Activated naive CD8-positive, alpha-beta T cell treated with anti-CD3 and anti-CD28 coated beads, Interleukin-2, amount 10 ng/mL, durations not matched to agents 7 days and 5 days (primary cell): ENCODE measurements at regions not wholly inside any gene's neighbourhood (a gene's known extent, or its start where the extent isn't known, plus 50 kb on each side); places are given as distances from the start of the nearest gene placed in this dataset.

Experiments
- ATAC-seq: fragments of 150-1000 bp; cut with Tn5 transposase; one replicate; pipeline ENCODE4 v1.10.0; 2021; ENCODE audit warnings: low read depth, moderate library complexity
- POLR2A ChIA-PET: fragments of 350-600 bp; sonication (Branson Sonifier 250); formaldehyde crosslinking; loops from one replicate; lab custom pipeline; 2021; ENCODE audit warnings: antibody characterized with exemption; lab: Charles Lee
- DNase-seq: peaks from one replicate; pipeline ENCODE4 v3.0.0; 2021
- H3K27ac Mint-ChIP-seq: one replicate; pipeline ENCODE4 v1.8.0; 2022; ENCODE audit warnings: mild to moderate bottlenecking, mixed read lengths
- H3K27me3 Mint-ChIP-seq: one replicate; pipeline ENCODE4 v1.8.0; 2022; ENCODE audit warnings: mild to moderate bottlenecking, moderate library complexity, mixed read lengths
- H3K36me3 Mint-ChIP-seq: one replicate; pipeline ENCODE4 v1.8.0; 2021; ENCODE audit warnings: mild to moderate bottlenecking, mixed read lengths
- H3K4me1 Mint-ChIP-seq: one replicate; pipeline ENCODE4 v1.8.0; 2021; ENCODE audit warnings: mixed read lengths
- H3K4me3 Mint-ChIP-seq: one replicate; pipeline ENCODE4 v1.8.0; 2022; ENCODE audit warnings: mild to moderate bottlenecking, moderate library complexity, mixed read lengths
- H3K9me3 Mint-ChIP-seq: one replicate; pipeline ENCODE4 v1.8.0; 2021; ENCODE audit warnings: mixed read lengths

DNA sequence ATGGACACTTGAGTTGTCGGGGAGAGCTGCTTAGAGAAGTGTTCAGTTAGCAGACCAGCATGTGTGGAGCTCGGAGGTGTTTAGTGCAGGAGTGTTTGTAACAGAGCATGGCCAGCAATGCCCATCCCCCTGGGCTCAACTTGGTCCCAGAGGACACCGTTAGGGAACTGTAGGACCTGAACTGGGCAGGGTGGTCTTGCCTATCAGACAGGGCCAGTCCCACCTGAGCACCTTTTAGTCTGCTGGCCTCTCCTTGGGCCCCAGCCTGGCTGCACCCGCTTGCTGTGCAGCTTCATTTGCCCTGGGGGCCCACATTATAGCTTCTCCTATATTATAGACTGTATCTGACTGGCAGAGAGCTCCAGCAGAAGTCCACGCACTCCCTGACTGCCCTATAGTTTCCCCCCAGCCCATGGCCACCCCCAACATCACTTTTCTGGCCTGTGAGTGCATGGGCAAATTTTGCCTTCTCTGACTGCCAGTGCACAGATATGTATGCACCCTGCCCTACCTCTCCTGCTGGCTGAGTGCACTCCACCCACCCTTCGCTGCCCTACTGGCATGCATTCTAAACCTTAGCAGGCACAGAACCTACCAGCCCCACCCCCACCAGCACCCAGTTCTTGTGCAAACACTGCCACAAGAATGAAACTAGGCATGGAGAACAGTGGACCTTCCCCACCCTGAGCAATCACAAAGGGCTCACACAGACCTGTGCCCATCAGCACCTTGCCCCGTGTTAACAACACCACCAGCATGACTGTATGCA is 1030.6 kb upstream of the GHITM start:
- Mint-ChIP-seq H3K36me3 (no peaks in the 10 kb centered on the region), H3K27ac (no peak overlapping the region), H3K9me3 (peaks cover 14% of the 10 kb centered on the region), H3K4me3 (no peak overlapping the region), H3K4me1 (no peaks in the 10 kb centered on the region), H3K27me3 (no peaks in the 10 kb centered on the region)
- no peak for DNase-seq
- ATAC-seq, result no peak
- POLR2A ChIA-PET, result no interaction called here

DNA sequence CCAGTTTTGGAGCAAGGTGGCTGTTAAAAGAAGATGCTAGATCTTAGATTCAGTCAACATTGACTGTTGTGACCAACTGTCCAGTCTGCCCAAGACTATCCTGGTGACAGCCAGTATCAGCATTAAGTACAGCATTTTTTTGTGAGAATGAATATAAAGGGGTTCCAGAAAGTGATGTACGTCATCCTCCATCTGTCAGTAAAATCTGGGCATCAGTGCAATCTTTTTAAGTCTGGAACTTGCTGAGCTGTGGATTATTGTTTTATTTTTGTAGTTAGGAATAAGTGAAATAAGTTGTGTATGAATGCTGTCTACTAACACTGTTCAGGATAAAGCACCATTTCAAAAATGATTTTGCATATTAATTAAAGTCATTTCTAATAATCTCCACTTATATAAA is 1020.0 kb upstream of the GHITM start:
- Mint-ChIP-seq H3K36me3 (no peaks in the 10 kb centered on the region), H3K9me3 (peaks cover 6% of the 10 kb centered on the region), H3K27me3 (no peaks in the 10 kb centered on the region), H3K27ac (no peak overlapping the region), H3K4me3 (no peak overlapping the region), H3K4me1 (no peaks in the 10 kb centered on the region)
- DNase-seq, result no peak
- no peak for ATAC-seq
- POLR2A ChIA-PET, result no interaction called here

DNA sequence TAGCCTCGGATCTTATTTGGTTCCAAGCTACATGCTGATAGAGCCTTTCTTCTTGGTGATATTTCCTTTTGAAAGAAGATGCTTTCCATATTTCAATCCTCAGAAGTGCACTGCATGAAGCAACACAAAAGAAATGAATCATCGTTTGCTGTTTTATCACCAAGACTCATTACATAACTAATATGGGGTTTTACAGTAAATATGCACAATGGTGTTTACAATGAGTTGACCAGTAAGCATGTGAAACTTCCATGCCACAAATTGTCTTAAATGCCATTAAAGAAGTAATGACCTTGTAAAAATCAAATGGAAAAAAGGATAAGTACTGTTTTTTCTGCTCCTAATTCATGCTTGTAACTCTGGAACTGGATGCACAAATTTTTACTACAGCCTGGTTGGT is 1017.0 kb upstream of the GHITM start:
- H3K4me1 Mint-ChIP-seq, result no peaks in the 10 kb centered on the region
- no peak overlapping the region for H3K27ac Mint-ChIP-seq
- DNase-seq (no peak), ATAC-seq (no peak)
- POLR2A ChIA-PET, result no interaction called here
- H3K27me3 Mint-ChIP-seq, result no peaks in the 10 kb centered on the region
- H3K4me3 Mint-ChIP-seq, result no peak overlapping the region
- no peaks in the 10 kb centered on the region for H3K36me3 Mint-ChIP-seq
- H3K9me3 Mint-ChIP-seq, result peaks cover 3% of the 10 kb centered on the region

DNA sequence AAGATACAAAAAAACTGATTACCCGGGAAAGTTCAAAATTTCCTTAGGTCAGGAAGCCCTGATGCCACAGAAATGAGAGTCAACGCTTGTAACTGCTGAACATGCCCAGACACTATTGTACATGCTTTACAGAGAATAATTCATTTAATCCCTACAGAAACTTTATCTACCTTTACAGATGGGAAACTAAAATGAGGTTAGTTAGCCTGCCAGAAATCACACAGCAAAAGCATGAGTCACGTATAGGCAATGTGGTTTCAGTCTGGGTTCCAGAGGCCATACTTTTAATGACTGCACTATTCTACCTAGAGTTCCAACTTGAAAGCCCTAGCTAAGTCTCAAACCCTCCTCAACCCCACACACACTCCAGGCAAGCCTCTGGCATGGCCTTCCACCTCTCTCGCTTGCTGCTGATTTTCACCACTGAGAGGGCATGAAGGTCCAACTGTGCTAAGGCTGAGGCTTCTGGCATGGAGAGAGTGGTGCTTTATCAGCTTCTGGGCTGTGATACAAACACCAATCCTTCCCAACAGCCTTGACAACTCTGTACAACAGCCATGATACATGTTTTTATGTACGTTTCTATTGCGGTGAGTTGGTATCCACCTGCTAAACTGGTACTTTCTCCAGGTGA is 1011.2 kb upstream of the GHITM start:
- ATAC-seq (no peak), DNase-seq (no peak)
- Mint-ChIP-seq H3K4me1 (no peaks in the 10 kb centered on the region), H3K27me3 (no peaks in the 10 kb centered on the region), H3K36me3 (no peaks in the 10 kb centered on the region), H3K4me3 (no peak overlapping the region), H3K9me3 (peaks cover 2% of the 10 kb centered on the region), H3K27ac (no peak overlapping the region)
- POLR2A ChIA-PET, result no interaction called here

DNA sequence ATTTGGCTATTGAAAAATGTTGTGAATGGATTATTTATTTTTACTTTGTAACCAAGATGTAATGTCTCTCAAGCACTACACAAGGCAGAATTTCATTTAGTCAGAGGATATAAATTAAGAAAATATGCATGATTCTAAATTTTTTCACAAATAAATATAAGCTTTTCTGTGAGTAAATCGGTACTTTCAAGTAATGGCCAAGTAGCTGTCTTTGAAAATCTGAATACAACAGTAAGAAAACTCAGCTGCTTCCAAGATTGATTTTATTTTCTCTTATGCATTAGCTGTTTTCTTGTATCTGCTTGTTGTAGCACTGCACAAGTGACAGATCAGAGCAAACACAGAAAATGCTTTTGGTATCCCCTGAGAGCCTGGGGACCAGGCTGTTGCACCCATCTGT is 998.5 kb upstream of the GHITM start:
- H3K4me3 Mint-ChIP-seq, result no peak overlapping the region
- H3K27me3 Mint-ChIP-seq, result no peaks in the 10 kb centered on the region
- H3K36me3 Mint-ChIP-seq, result no peaks in the 10 kb centered on the region
- DNase-seq, result no peak
- no peaks in the 10 kb centered on the region for H3K9me3 Mint-ChIP-seq
- H3K27ac Mint-ChIP-seq, result no peak overlapping the region
- POLR2A ChIA-PET, result no interaction called here
- ATAC-seq, result no peak
- no peaks in the 10 kb centered on the region for H3K4me1 Mint-ChIP-seq

DNA sequence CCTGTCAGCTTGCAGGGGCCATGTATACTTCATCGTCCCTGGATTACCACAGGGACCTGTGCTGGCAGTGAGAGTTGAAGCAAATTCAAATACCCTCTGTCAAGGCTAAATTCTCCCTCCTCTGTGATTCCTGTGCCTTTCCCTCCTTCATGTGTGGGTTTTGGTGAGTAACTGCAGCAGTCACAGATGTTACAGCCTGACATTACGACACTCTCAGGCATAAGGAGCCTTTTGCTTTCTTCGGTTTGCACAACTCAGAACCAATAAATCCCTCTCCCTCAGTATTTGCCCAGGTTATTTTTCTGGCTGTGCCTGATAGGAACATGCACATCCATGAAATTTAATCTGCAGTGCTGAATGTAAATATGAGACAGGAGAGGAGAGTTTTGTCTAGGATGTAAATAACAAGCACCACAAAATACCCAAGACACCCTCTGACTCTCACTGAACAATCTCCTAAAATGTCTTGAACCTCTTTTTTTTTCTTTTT is 997.2 kb upstream of the GHITM start:
- H3K4me1 Mint-ChIP-seq, result no peaks in the 10 kb centered on the region
- H3K36me3 Mint-ChIP-seq, result no peaks in the 10 kb centered on the region
- no peak for ATAC-seq
- no peak overlapping the region for H3K27ac Mint-ChIP-seq
- H3K9me3 Mint-ChIP-seq, result no peaks in the 10 kb centered on the region
- DNase-seq, result no peak
- H3K4me3 Mint-ChIP-seq, result no peak overlapping the region
- H3K27me3 Mint-ChIP-seq, result no peaks in the 10 kb centered on the region
- POLR2A ChIA-PET, result no interaction called here

DNA sequence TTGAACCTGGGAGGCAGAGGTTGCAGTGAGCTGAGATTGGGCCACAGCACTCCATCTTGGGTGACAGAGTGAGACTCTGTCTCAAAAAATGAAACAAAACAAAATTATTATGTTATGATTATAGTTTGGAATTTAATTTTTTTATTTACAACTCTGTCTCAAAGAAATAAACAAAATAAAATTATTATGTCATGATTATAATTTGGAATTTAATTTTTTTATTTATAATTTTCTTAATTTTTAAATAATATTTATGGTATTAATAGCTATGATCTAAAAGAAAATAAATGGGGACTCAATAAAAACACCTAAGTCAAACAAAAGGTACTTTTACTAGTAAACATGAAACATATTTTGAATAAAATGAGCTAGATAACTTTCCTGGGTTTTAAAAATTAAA is 994.8 kb upstream of the GHITM start:
- POLR2A ChIA-PET, result no interaction called here
- H3K9me3 Mint-ChIP-seq, result no peaks in the 10 kb centered on the region
- no peak overlapping the region for H3K4me3 Mint-ChIP-seq
- no peak overlapping the region for H3K27ac Mint-ChIP-seq
- ATAC-seq, result no peak
- DNase-seq, result no peak
- H3K4me1 Mint-ChIP-seq, result no peaks in the 10 kb centered on the region
- no peaks in the 10 kb centered on the region for H3K27me3 Mint-ChIP-seq
- H3K36me3 Mint-ChIP-seq, result no peaks in the 10 kb centered on the region

DNA sequence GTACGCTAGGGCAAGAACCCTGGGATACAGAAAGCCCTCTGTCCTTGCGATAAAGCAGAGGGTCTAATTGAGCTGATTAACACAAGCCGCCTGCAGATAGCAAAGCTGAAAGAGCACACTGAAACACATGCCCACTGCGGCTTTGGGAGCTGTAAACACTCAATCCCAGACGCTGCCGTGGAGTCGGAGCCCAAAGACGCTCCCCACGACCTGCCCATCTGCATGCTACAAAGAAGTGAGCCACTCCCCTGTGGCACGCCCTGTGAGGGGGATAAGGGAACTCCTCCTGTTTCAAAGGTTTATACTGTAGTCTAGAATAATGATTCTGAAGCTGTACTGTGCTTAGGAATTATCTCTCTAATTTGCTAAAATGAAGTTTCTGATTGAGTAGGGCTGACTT is 985.6 kb upstream of the GHITM start:
- no peak for ATAC-seq
- Mint-ChIP-seq H3K27me3 (no peaks in the 10 kb centered on the region), H3K36me3 (no peaks in the 10 kb centered on the region), H3K4me3 (no peak overlapping the region), H3K9me3 (no peaks in the 10 kb centered on the region), H3K27ac (no peak overlapping the region), H3K4me1 (no peaks in the 10 kb centered on the region)
- POLR2A ChIA-PET, result no interaction called here
- no peak for DNase-seq

DNA sequence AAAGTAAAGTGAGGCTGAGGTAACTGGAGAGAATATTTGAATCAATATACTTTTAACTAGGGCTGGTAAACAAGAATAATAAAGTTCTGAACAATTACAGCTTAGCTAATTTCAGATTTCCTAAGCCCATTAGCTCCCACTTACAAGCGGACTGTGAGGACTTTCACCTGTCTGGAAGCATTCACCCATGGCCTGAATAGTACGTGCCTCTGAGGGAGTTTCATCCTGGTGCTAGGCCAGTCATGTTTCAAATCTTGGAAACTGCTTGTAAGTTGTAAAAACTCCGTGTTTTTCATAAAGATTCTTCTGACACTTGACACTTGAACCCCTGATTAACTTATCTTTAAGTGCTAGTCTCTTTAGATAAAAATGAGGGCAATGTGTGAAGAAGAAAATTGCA is 975.2 kb upstream of the GHITM start:
- DNase-seq (no peak), ATAC-seq (no peak)
- POLR2A ChIA-PET, result no interaction called here
- Mint-ChIP-seq H3K4me1 (no peaks in the 10 kb centered on the region), H3K36me3 (no peaks in the 10 kb centered on the region), H3K9me3 (peaks cover 2% of the 10 kb centered on the region), H3K27me3 (no peaks in the 10 kb centered on the region), H3K27ac (no peak overlapping the region), H3K4me3 (no peak overlapping the region)

DNA sequence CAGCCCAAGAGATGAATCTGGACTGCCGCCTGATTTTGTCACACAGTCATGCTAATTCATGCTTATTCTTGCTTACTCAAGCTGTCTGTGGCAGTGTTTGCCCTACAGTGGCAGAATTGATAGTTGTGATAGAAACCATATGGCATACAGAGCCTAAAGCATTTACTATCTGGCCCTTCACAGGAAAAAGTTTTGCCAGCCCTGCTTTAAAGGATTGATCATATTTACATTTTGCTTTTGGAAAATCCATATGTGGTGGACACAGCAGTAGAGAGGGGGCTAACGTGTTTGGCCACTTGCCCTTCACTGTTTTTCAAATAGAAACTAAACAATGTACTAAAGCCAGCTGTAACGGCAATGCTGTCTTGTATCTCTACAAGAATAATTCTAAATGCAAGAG is 974.0 kb upstream of the GHITM start:
- POLR2A ChIA-PET, result no interaction called here
- Mint-ChIP-seq H3K4me3 (no peak overlapping the region), H3K27me3 (no peaks in the 10 kb centered on the region), H3K9me3 (peaks cover 2% of the 10 kb centered on the region), H3K4me1 (no peaks in the 10 kb centered on the region), H3K27ac (no peak overlapping the region), H3K36me3 (no peaks in the 10 kb centered on the region)
- DNase-seq (no peak), ATAC-seq (no peak)

DNA sequence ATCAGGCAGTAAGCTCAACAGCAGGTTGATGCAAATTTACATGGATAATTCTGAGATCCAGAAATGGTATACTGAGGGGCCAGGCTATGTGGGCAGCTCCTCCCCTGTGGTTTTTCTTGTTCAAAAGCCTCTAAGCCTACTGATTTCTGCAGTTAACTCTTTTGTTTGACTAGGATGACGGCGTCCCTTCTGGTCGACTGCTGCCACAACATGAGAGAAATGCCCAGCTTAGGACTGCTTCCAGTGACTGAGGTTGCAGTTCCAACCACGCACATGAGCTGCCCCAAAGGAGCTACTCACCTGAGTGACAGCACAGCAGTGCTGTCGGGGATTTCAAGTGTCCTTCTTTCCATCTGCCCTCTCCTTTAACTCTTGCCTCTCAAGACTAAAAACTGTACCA is 973.0 kb upstream of the GHITM start:
- H3K36me3 Mint-ChIP-seq, result no peaks in the 10 kb centered on the region
- no peak for ATAC-seq

DNA sequence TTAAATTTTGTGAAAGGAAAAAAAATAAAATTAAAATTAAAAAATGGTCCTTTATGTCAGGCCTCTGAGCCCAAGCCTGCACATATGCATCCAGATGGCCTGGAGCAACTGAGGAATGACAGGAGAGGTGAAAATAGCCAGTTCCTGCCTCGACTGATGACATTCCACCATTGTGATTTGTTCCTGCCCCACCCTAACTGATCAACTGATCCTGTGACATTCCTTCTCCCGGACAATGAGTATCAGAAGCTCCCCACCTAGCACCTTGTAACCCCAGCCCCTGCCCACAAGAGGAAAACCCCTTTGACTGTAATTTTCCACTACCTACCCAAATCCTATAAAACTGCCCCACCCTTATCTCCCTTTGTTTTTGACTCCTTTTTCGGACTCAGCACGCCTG is 972.2 kb upstream of the GHITM start:
- Mint-ChIP-seq H3K4me3 (no peak overlapping the region), H3K36me3 (no peaks in the 10 kb centered on the region), H3K27me3 (no peaks in the 10 kb centered on the region), H3K4me1 (no peaks in the 10 kb centered on the region), H3K27ac (no peak overlapping the region), H3K9me3 (peaks cover 1% of the 10 kb centered on the region)
- DNase-seq (no peak), ATAC-seq (no peak)
- POLR2A ChIA-PET, result no interaction called here

More for the DNA sequence above, 973.0 kb upstream of the GHITM start:
- no peak overlapping the region for H3K27ac Mint-ChIP-seq
- H3K9me3 Mint-ChIP-seq, result peaks cover 3% of the 10 kb centered on the region
- no peaks in the 10 kb centered on the region for H3K4me1 Mint-ChIP-seq
- H3K4me3 Mint-ChIP-seq, result no peak overlapping the region
- no peaks in the 10 kb centered on the region for H3K27me3 Mint-ChIP-seq
- POLR2A ChIA-PET, result no interaction called here
- DNase-seq, result no peak

DNA sequence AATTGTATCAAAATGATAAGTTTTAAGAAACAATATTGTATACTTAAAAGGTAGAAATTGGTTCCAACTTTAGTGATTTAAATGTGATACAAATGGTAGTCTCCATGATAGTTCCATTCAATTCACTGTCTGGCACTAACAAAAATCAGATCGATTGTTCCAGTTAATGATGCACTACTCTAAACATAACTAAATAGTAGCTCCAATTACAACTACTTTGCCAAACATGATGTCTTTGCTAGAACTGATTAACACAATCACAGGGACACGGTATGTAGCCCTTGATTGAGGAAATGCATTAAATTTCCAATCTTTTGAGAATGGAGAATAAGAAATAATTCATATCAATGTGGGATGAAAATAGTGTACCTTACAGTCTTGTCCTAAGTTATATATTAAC is 962.4 kb upstream of the GHITM start:
- Mint-ChIP-seq H3K9me3 (peaks cover 2% of the 10 kb centered on the region), H3K4me1 (no peaks in the 10 kb centered on the region), H3K36me3 (no peaks in the 10 kb centered on the region), H3K27me3 (no peaks in the 10 kb centered on the region), H3K27ac (no peak overlapping the region), H3K4me3 (no peak overlapping the region)
- ATAC-seq (no peak), DNase-seq (no peak)
- POLR2A ChIA-PET, result no interaction called here

DNA sequence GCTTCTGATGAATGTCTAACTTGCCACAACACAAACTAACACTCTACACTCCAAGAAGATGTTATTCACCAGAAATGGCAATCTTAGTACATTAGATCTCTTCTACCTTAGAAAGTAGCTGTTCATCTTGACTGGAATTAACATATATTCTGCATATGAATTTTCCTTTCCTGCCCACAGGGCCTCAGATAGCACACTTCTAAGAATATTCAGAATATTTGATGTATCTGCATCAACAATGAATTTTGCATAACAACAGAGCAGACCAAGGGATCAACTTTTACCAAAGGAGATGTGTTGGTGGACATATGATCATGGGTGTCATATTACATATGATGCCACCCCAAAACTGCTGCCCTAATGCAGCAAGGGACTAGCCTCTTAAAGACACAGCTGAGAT is 960.8 kb upstream of the GHITM start:
- Mint-ChIP-seq H3K4me3 (no peak overlapping the region), H3K9me3 (peaks cover 2% of the 10 kb centered on the region), H3K4me1 (no peaks in the 10 kb centered on the region), H3K27me3 (no peaks in the 10 kb centered on the region), H3K27ac (no peak overlapping the region), H3K36me3 (no peaks in the 10 kb centered on the region)
- DNase-seq (no peak), ATAC-seq (no peak)
- POLR2A ChIA-PET, result no interaction called here
